ENCODE measurements at regions not wholly inside any gene's neighbourhood (a gene's known extent, or its start where the extent isn't known, plus 50 kb on each side); places are given as distances from the start of the nearest gene placed in this dataset.

GRCh38 chr6:48912503-48912902 lies 550.5 kb downstream of the MMUT start:
- no peak for DNase-seq

- no peak for DNase-seq
Measured at GRCh38 chr6:48904809-48905208, 558.2 kb downstream of the MMUT start.

GRCh38 chr6:48894469-48894868 lies 568.6 kb downstream of the MMUT start:
- DNase-seq = no peak

GRCh38 chr6:48893048-48893447 lies 570.0 kb downstream of the MMUT start:
- DNase-seq = no peak

GRCh38 chr6:48891308-48891707 lies 571.7 kb downstream of the MMUT start:
- no peak for DNase-seq

GRCh38 chr6:48889429-48889828 lies 573.6 kb downstream of the MMUT start:
- no peak for DNase-seq

- no peak for DNase-seq
Measured at GRCh38 chr6:48883116-48883515, 579.9 kb downstream of the MMUT start.

GRCh38 chr6:48881551-48881950 lies 581.5 kb downstream of the MMUT start:
- DNase-seq = no peak

- DNase-seq = no peak
Measured at GRCh38 chr6:48869595-48869994, 593.5 kb downstream of the MMUT start.

- no peak for DNase-seq
Measured at GRCh38 chr6:48866682-48867081, 596.4 kb downstream of the MMUT start.

- no peak for DNase-seq
Measured at GRCh38 chr6:48860175-48860574, 602.9 kb downstream of the MMUT start.

- no peak for DNase-seq
Measured at GRCh38 chr6:48859562-48860123, 603.4 kb downstream of the MMUT start.

- no peak for DNase-seq
Measured at GRCh38 chr6:48845219-48845618, 617.8 kb downstream of the MMUT start.

GRCh38 chr6:48844696-48845095 lies 618.4 kb downstream of the MMUT start:
- DNase-seq = no peak

- no peak for DNase-seq
Measured at GRCh38 chr6:48840896-48841295, 622.2 kb downstream of the MMUT start.

- DNase-seq = no peak
Measured at GRCh38 chr6:48839206-48839605, 623.8 kb downstream of the MMUT start.

- DNase-seq = no peak
Measured at GRCh38 chr6:48837744-48838143, 625.3 kb downstream of the MMUT start.

- DNase-seq = no peak
Measured at GRCh38 chr6:48835421-48835958, 627.6 kb downstream of the MMUT start.

GRCh38 chr6:48834706-48835105 lies 628.3 kb downstream of the MMUT start:
- no peak for DNase-seq

GRCh38 chr6:48833916-48834315 lies 629.1 kb downstream of the MMUT start:
- DNase-seq = no peak

GRCh38 chr6:48826901-48827701 lies 636.0 kb downstream of the MMUT start:
- no peak for DNase-seq

- DNase-seq = no peak
Measured at GRCh38 chr6:48826152-48826515, 636.9 kb downstream of the MMUT start.

GRCh38 chr6:48825501-48826151 lies 637.4 kb downstream of the MMUT start:
- no peak for DNase-seq

All from left kidney (tissue), 1 donor.